LHCN-M2 (cell line): ENCODE measurements at regions not wholly inside any gene's neighbourhood (a gene's known extent, or its start where the extent isn't known, plus 50 kb on each side); places are given as distances from the start of the nearest gene placed in this dataset.

Experiments
- DNase-seq: peaks from one replicate; pipeline ENCODE4 v3.0.0-alpha.2; 2012; ENCODE audit warnings: low read depth

DNA sequence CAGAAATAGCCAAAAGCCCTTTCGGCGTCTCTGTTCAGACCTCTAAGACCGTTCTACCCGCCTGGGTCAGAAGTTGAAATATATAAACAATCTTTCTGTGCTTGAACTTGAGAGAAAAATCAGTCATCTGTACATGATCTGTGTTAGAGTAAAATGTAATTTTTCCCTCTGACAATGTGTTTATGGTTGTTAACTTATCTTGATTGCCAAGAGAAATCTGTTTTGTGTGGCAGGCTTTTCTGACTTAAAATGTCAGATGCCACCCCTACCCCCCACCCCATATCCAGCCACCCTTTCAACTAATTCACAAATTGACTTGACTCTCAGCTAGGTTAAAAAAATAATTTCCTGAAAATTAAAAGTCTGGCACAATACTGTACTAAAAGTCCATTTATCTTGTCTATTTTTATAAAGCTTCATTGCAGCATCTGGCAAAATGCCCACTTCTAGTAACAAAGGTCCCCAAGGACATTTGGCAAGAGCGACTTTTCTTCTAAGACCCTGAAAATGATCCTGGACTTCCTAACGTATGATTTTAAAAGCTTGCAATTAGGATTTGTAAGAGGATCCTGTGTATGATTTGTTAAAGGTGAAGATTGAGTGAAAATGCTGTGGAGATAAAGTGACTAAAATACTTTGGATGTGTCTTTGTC lies 304.2 kb downstream of the EPHA4 start:
- no peak for DNase-seq

DNA sequence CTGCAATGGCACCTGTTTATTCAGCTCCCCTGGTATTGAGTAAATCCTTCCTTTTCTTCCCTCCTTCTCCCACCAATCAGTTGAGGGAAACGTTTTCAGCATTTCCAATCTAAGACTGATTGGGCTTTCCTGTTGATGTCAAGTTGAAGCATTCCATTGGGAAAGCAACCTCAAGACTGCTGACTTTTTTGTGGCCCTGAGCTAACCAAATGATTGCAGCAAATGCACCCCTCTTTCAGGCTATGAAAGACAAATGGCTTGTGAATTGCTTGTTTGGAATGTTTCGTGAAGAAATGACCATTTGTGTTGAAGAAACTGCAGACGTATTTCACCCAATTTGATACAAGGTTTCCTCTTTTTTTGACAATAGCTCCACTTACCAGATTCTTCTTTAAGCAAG lies 303.5 kb downstream of the EPHA4 start:
- DNase-seq, result no peak

DNA sequence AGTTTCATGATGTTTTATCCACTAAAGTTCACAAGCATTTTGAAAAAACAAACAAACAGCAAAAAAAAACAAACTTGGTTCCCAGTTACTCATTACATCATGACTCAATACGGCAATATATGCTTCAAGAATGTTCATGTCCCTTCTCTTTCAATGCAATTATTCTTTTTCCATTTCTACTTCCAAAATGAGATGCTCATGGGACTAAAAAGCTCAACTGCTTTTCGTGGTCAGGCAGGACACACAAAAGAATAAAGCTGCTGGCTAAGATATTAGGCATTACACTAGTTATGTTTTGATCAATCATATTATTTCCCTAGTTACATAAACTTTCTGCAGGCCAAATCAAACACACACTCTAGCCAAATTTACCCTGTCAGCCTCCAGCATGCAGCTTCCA lies 301.3 kb downstream of the EPHA4 start:
- peak; percentile 32 for DNase-seq

GRCh38 chr2:221272729-221273128 lies 299.4 kb downstream of the EPHA4 start:
- DNase-seq, result no peak

- no peak for DNase-seq
These were observed 296.1 kb downstream of the EPHA4 start for GRCh38 chr2:221276033-221276432.

DNA sequence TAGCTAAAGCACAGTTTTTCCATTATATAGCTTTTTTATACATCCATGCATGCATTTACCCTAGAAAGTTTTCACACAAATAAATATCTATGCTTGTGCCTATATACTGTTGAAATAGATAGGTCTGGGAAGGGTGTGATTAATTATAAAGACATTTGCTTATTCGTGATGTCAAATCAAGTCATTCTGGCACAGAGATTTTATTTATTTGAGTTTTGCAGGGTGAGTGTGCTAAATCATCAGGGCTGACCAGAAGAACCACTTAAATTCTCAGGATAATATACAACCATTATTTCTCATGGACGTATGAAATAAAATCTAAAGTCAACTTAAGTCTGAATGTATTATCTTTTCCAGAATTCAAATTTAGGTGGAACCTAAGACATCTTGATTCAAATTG lies 295.5 kb downstream of the EPHA4 start:
- DNase-seq, result no peak

- DNase-seq, result no peak
These were observed 289.7 kb downstream of the EPHA4 start for GRCh38 chr2:221282386-221282785.

- peak; percentile 56 for DNase-seq
These were observed 288.1 kb downstream of the EPHA4 start for GRCh38 chr2:221283896-221284545.

DNA sequence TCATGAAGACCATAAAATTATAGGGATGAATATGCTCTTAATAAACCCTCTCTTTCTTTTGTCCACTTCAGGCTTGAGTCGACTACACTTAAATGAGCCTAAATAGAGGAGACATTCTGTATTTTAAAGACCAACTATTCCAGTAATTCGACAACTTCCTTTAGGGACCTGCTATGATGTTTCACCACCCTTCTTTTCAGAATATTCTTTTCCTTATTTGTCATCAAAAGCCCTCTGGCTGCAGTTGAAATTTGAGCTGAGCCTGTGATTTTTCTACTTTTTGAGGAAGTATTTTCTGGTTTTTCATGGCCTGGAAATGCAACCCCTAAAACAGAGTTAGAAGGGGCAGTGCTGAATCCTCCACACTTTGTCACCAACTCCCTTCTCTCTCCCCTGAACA lies 287.0 kb downstream of the EPHA4 start:
- peak; percentile 19 for DNase-seq

- DNase-seq, result no peak
These were observed 285.7 kb downstream of the EPHA4 start for GRCh38 chr2:221286406-221286805.

- peak; percentile 52 for DNase-seq
These were observed 282.7 kb downstream of the EPHA4 start for GRCh38 chr2:221289389-221289788.

- DNase-seq, result no peak
These were observed 282.3 kb downstream of the EPHA4 start for GRCh38 chr2:221289846-221290245.

- DNase-seq, result no peak
These were observed 278.0 kb downstream of the EPHA4 start for GRCh38 chr2:221293949-221294742.

GRCh38 chr2:221304916-221305315 lies 267.2 kb downstream of the EPHA4 start:
- DNase-seq, result no peak

DNA sequence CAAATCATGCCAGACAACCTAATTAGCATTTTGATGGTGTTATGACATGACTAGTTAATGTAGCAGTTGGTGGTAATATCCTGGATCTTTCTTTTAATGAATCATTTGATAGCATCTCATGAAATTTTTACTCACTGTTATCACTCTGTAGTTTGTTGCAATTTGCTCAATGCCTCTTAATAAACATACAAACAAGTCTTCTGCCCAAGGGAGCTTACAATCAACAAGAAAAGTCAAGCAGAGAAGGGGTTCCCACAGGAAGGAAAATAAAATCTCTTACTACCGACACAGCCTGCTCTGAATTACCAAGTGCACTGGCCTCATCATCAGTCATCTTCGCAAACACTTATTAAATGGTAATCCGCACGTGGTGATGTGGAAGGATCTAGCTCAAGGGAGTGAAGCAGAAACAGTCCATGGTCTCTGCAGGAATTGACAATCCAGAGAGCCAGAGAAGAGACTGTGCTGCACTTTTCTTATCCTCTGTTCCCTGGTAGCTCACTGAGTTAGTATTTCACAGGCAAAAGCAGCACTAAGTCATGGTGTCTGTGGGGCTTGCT lies 263.5 kb downstream of the EPHA4 start:
- DNase-seq, result no peak

GRCh38 chr2:221309892-221310583 lies 262.1 kb downstream of the EPHA4 start:
- DNase-seq, result no peak

- DNase-seq, result no peak
These were observed 261.4 kb downstream of the EPHA4 start for GRCh38 chr2:221310730-221311129.

DNA sequence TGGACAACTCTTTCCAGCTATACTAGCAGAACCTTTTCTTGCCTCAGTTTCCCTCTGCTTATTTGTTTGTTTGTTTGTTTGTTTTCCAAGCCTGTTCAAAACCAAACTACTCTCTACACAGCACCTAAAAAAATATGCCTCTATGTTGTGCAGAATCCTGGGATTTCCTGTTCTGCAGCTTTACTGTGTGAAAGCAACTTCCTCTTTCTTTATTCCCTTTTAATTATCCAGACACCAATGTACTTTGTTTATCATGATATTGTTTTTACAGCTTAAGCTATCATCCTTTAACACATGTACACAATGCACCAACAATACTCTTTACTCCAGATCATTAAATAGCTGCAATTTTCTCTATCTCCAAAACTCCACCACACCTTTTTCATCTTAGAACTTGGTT lies 259.5 kb downstream of the EPHA4 start:
- no peak for DNase-seq

DNA sequence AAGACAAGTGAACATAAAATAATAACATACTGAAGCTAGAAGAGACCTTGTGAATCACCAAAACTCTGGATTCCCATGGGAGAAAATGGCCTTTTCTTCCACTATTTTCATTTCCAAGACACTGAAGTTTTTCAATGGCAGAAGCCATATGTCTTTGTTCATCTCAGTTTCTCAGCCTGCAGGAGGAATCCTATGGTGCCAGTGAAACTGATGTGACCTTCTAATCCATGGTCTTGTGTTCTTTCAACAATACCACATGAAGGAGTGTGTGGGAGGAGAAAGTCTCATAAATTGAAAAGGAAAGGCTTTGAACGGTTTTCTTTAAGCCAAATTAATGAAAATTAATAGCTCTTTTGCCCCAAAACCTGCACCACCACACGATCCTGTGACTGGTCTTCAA lies 257.3 kb downstream of the EPHA4 start:
- no peak for DNase-seq

DNA sequence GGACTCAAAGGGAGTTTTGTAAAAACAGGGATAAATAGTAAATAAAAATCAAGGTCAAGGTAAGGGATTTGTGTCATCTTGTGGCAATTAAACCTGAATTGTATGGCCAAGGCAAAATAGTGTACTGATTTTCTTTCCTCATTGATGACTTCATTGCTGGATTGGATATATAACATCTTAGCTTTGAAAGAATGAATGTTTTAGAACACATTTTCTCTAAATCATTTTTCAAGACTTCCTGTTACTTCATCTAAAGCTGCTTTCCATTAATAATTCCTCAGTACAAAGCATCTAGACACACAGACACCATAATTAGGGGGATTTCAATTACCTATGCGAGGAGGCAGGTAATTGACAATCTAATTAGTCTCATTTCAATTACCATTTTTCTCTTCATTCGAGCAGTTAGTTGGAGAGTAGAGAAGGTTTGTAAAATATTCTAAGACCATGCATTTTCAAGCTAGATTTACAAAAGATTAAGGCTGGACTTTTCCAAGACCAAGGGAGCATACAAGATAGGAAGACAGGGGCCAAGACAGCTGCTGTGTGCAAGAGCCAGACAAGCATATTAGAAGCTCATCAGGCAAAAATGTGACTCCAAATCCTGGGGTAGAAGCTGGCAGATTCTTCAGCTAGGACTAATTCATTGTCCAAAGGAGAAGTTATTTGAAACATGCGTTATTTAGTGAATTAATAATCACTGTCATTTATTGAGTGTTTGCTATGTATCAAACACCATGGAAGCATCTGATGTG lies 253.6 kb downstream of the EPHA4 start:
- peak; percentile 44 for DNase-seq

DNA sequence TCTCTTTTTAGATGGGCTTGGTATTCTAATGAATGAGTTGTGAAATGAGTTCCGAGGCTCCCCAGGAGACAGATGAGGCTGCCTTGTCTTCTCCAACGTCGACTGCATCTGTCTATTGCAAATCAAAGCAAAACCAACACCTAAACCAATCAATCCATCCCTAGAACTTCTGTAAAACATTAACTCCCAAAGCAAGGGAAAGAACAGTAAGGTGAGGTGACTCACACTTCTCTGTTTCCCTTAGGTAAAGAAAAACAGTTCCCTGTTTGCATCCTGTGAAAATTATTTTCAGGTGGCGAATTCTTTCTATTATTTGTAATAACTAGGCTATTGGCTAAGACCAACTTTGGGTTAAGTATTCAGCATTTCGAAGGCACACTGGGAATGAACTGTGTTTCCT lies 249.4 kb downstream of the EPHA4 start:
- DNase-seq, result no peak
